Astrocyte of the spinal cord (primary cell): ENCODE measurements at regions not wholly inside any gene's neighbourhood (a gene's known extent, or its start where the extent isn't known, plus 50 kb on each side); places are given as distances from the start of the nearest gene placed in this dataset.

Source experiments
- DNase-seq: peaks from one replicate; pipeline ENCODE4 v3.0.0; 2011; ENCODE audit warnings: low read depth, low spot score
- H3K4me3 ChIP-seq: 2 replicates; pipeline ENCODE4 v1.5.1; 2011; ENCODE audit warnings: low read depth, mild to moderate bottlenecking, low read length, moderate library complexity
- in situ Hi-C: cut with HindIII; loops from 2 replicates; pipeline ENCODE4 v1.10.0; 2017; ENCODE audit warnings: low sequenced_read_pairs
- TF ChIP-seq, protein P1 (sequence below): IDR thresholded peaks from 2 replicates; pipeline ENCODE4 v1.5.1; 2012; ENCODE audit warnings: low read depth, mild to moderate bottlenecking, low read length, inconsistent platforms

DNA sequence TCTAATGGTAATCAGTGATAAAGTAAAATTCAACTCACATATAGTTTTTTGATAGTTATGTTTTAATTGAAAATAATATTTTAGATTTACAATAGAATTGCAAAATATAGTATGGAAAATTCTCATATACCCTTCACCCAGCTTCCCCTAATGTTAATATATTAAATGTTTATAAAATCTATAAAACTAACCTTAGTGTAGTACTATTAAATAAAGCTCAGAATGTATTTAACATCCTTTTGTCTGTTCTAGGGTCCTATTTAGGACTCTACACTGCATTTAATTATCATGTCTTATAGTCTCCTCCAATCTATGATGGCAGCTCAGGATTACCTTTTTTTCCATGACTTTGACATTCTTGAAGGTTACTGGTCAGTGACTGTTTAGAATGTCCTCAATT lies 389.2 kb downstream of the LMX1A start:
- TF ChIP-seq, protein P1, sequence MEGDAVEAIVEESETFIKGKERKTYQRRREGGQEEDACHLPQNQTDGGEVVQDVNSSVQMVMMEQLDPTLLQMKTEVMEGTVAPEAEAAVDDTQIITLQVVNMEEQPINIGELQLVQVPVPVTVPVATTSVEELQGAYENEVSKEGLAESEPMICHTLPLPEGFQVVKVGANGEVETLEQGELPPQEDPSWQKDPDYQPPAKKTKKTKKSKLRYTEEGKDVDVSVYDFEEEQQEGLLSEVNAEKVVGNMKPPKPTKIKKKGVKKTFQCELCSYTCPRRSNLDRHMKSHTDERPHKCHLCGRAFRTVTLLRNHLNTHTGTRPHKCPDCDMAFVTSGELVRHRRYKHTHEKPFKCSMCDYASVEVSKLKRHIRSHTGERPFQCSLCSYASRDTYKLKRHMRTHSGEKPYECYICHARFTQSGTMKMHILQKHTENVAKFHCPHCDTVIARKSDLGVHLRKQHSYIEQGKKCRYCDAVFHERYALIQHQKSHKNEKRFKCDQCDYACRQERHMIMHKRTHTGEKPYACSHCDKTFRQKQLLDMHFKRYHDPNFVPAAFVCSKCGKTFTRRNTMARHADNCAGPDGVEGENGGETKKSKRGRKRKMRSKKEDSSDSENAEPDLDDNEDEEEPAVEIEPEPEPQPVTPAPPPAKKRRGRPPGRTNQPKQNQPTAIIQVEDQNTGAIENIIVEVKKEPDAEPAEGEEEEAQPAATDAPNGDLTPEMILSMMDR, result no peak
- in situ Hi-C loops, result no loop called here
- no peak overlapping the region for H3K4me3 ChIP-seq
- DNase-seq, result no peak

DNA sequence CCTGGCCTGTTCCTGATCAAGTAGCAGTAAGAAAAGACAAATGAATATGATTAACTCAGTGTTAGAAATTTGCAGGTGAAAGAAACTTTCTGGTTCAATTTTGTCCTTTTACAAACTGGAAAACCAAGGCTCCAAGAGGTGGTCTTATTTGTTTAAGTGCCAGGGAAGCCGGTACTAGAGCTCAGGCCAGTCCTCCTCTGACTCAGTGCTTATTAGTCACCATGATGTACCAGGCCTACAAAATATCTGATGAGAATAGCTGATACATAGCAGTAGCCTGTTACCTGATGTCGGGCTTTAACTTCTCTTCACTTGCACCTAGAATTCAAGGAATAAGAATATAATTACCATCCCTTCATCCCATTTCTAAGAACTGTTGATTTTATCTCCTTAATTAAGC lies 394.8 kb downstream of the LMX1A start:
- no peak overlapping the region for H3K4me3 ChIP-seq
- in situ Hi-C loops, result no loop called here
- DNase-seq, result no peak
- TF ChIP-seq, protein P1, result no peak

DNA sequence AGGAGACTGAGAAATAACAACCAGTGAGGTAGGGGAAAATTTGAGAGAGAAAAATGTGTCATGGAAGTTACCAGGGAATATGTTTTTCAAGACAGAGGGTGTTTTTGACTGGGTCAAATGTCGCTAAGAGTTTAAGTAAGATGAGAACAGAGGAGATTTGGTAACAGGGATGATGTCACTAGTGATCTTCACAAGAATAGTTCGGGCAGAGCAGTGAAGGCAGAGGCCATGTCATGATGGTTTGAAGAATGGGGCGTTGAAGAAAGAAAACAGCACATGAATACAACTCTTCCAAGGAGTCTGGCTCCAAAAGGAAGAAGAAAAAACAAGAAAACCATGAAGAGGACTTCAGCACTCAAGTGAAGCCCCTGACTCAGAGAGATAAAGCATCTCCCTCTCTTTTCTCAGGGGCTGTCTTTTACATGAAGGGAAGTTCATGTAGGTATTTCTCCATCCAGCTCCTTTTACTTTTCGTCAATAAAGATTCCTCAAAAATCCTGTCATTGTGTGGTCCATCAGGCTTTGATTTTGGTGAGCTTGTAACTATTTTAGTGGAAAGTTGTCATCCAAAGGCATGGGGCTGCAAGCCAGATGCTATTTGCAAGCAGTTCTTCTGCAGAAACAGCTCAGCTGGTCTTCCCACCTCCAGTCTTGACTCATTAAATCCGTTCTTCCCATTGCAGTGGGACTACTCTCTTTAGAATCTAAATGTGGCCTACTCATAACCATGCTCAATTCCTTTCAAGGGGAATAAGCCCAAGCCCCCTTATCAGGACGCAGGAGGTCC lies 397.3 kb downstream of the LMX1A start:
- no peak for DNase-seq
- in situ Hi-C loops, result no loop called here
- TF ChIP-seq, protein P1, result no peak
- H3K4me3 ChIP-seq, result no peak overlapping the region

DNA sequence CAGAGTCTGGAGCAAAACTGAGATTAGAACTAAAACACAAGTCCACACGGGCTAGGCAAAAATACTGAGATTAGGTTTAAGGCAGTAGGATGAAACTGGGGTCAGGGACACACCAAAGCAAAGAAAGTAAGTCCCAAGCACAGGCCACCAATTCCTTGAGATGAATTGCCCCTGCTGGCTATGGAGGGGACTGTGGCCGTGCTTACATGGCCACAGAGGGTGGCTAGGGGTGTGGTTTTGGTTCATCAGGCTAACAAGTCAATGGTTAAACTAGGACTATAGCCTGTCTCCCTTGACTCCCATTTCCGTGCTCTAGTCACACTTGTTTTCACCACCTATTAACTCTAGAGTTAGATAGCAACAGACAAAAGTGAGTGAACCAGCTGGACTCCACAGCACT lies 394.8 kb downstream of the PBX1 start:
- in situ Hi-C loops, result no loop called here
- no peak overlapping the region for H3K4me3 ChIP-seq
- TF ChIP-seq, protein P1, result no peak
- DNase-seq, result no peak

DNA sequence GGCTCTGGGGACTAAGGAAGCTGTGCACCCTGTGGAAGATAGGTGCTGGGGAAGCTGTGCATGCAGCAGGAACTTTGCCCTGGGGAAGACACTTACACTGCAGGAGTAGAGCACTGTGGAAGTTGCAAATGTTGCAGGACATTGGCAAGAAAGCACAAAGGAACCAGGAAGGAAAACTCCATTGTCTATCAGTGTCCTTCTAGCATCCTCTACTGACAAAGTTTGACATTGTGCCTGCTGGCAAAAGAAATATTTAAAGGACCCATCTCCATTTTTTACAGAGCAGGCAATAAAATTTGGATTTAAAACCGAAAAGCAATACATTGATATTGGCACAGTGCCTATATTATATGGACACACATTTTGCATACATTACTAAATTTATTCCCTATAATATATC lies 394.1 kb downstream of the PBX1 start:
- TF ChIP-seq, protein P1, result no peak
- no peak for DNase-seq
- in situ Hi-C loops, result no loop called here

DNA sequence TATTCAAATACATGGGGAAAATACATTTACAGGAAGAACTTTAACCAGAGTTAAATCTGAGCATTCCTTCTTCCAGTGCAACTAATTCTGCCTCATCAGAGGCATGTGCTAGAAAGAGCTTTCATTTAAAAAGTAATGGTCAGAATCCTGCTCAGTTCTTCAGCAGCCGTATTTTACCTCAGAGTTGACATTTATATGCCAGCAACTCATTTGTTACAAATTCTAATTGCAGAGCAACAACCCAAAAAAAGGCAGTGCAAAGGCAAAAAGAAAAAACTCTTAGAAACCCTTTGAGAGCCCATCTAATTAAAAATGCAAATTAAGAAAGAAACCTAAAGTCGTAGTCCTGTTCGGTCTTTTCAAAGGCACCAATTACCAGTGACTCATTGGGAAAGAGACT lies 392.5 kb downstream of the PBX1 start:
- H3K4me3 ChIP-seq, result no peak overlapping the region
- DNase-seq, result no peak
- TF ChIP-seq, protein P1, result no peak
- in situ Hi-C loops, result no loop called here

More for the DNA sequence above, 394.1 kb downstream of the PBX1 start:
- H3K4me3 ChIP-seq, result no peak overlapping the region
